Fibroblast of the aortic adventitia (primary cell): ENCODE measurements at regions not wholly inside any gene's neighbourhood (a gene's known extent, or its start where the extent isn't known, plus 50 kb on each side); places are given as distances from the start of the nearest gene placed in this dataset.

ENCODE experiments used
- DNase-seq: peaks from one replicate; pipeline ENCODE4 v3.0.0-alpha.2; 2010; ENCODE audit warnings: low read depth
- H3K4me3 ChIP-seq: 2 replicates; pipeline ENCODE4 v1.5.1; 2011; ENCODE audit warnings: low read depth, mild to moderate bottlenecking, control low read depth, low read length, moderate library complexity
- CTCF ChIP-seq: IDR thresholded peaks from 2 replicates; pipeline ENCODE4 v1.5.1; 2011; ENCODE audit warnings: mild to moderate bottlenecking, low read length, control low read depth, inconsistent platforms; ENCODE audit not compliant: insufficient read depth

- DNase-seq: no peak
- TF ChIP-seq CTCF: no peak
- no peak overlapping the region for H3K4me3 ChIP-seq
Observed at GRCh38 chr17:69605571-69605970, 191.1 kb downstream of the MAP2K6 start.

GRCh38 chr17:69606142-69606800 is 191.8 kb downstream of the MAP2K6 start:
- TF ChIP-seq CTCF: no peak
- peak; percentile 9 for DNase-seq
- H3K4me3 ChIP-seq: no peak overlapping the region

GRCh38 chr17:69607162-69607834 is 192.8 kb downstream of the MAP2K6 start:
- peak; percentile 90 for DNase-seq

GRCh38 chr17:69608141-69608540 is 193.6 kb downstream of the MAP2K6 start:
- no peak for TF ChIP-seq CTCF
- H3K4me3 ChIP-seq: no peak overlapping the region
- no peak for DNase-seq

More at GRCh38 chr17:69607162-69607834, 192.8 kb downstream of the MAP2K6 start:
- H3K4me3 ChIP-seq: no peak overlapping the region
- peak; percentile 90 for TF ChIP-seq CTCF

GRCh38 chr17:69608808-69609472 is 194.4 kb downstream of the MAP2K6 start:
- no peak overlapping the region for H3K4me3 ChIP-seq
- peak; percentile 91 for DNase-seq
- TF ChIP-seq CTCF: no peak

- TF ChIP-seq CTCF: peak; percentile 81
- peak; percentile 61 for DNase-seq
- H3K4me3 ChIP-seq: no peak overlapping the region
Observed at GRCh38 chr17:69609473-69610305, 195.2 kb downstream of the MAP2K6 start.
